DOHH2 (cell line): ENCODE measurements at regions not wholly inside any gene's neighbourhood (a gene's known extent, or its start where the extent isn't known, plus 50 kb on each side); places are given as distances from the start of the nearest gene placed in this dataset.

ENCODE experiments used
- CTCF ChIP-seq: fragments of 200-600 bp; sonication (generic); IDR thresholded peaks from one replicate; pipeline ENCODE4 v1.5.1; 2014; ENCODE audit warnings: antibody characterized with exemption, mild to moderate bottlenecking, low read depth, low read length; ENCODE audit not compliant: poor library complexity, severe bottlenecking
- EZH2phosphoT487 ChIP-seq: fragments of 200-600 bp; sonication (generic); IDR thresholded peaks from 2 replicates; pipeline ENCODE4 v1.6.1; 2017; ENCODE audit warnings: borderline replicate concordance, mild to moderate bottlenecking, antibody characterized with exemption, low read length, moderate library complexity, mixed read lengths

GRCh38 chr5:85605381-85605780, 1012.4 kb upstream of the COX7C start:
- no peak for TF ChIP-seq CTCF
- TF ChIP-seq EZH2phosphoT487: no peak
